ENCODE measurements at regions not wholly inside any gene's neighbourhood (a gene's known extent, or its start where the extent isn't known, plus 50 kb on each side); places are given as distances from the start of the nearest gene placed in this dataset.

DNA sequence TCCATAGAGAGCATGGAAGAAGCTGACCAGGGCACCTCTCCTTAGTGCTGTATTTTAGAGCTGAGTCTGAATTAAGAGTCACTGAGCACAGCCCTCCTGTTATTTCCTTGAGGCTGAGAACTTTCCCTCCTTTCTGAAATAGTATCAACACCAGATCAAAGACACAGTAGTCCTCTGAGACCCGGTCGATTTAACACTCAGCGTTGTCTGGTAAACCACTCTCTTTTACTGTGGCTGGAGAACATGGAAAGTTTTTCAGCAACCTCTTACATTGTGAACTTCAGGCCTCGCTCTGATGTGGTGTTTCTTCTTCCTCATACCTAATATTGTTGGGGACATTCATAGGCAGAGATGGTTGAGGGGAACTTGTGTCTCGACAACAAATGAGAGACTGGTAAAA lies 202.0 kb upstream of the MTPN start:
- Histone ChIP-seq H3K9ac (replicated peaks; ENCODE audit: extremely low read depth, insufficient read depth, low read length) (no peak overlapping the region), H3K4me2 (ENCODE audit: insufficient read depth, low read length) (no peak overlapping the region), H4K20me1 (replicated peaks; ENCODE audit: control insufficient read depth, extremely low read depth, insufficient read depth, low read length) (no peaks in the 10 kb centered on the region), H3K4me1 (ENCODE audit: control insufficient read depth, extremely low read depth, insufficient read depth, low read length) (no peaks in the 10 kb centered on the region), H3K4me3 (replicated peaks in 1 of 3; ENCODE audit: insufficient read depth in 1 of 3, low read depth in 1 of 3, low read length in 3 of 3) (no peak overlapping the region), H3K9me3 (replicated peaks; ENCODE audit: control insufficient read depth, insufficient read depth, low read length) (no peaks in the 10 kb centered on the region), H3K79me2 (ENCODE audit: control insufficient read depth, insufficient read depth, low read length) (no peaks in the 10 kb centered on the region), H2AFZ (ENCODE audit: low read depth, low read length) (no peak overlapping the region), H3K27ac (ENCODE audit: insufficient read depth, low read depth, low read length) (no peak overlapping the region), H3K36me3 (ENCODE audit: control insufficient read depth in 2 of 2, extremely low read depth in 1 of 2, insufficient read depth in 2 of 2, low read length in 2 of 2) (no peaks in the 10 kb centered on the region), H3K9me1 (replicated peaks; ENCODE audit: control insufficient read depth, extremely low read depth, insufficient read depth, low read length) (no peaks in the 10 kb centered on the region), H3K27me3 (ENCODE audit: control insufficient read depth in 2 of 2, insufficient read depth in 2 of 2, low read length in 2 of 2) (no peaks in the 10 kb centered on the region)
- intact Hi-C loops (cut with micrococcal nuclease) (no loop called here), dilution Hi-C loops (cut with MboI; ENCODE audit: extremely low pct_ligation_motif_present, low sequenced_read_pairs) (no loop called here)
- no peak for TF ChIP-seq POLR2AphosphoS5 (IDR thresholded peaks at IDR 0.05; ENCODE audit: insufficient read depth, low read depth, low read length)
- TF ChIP-seq JUN (IDR thresholded peaks at IDR 0.05; ENCODE audit: borderline replicate concordance, insufficient read depth, insufficient read length, low read depth) = no peak
- no peak for TF ChIP-seq MYC (IDR thresholded peaks at IDR 0.05; ENCODE audit: low read depth, low read length)
- no peak for TF ChIP-seq POLR2A (IDR thresholded peaks at IDR 0.05; ENCODE audit: low read depth, low read length)
- no peak for TF ChIP-seq FOS (IDR thresholded peaks at IDR 0.05; ENCODE audit: borderline replicate concordance, insufficient read depth, low read length)
- TF ChIP-seq CTCF (IDR thresholded peaks at IDR 0.05; ENCODE audit: extremely low read depth in 1 of 2, insufficient read depth in 1 of 2, low read depth in 1 of 2, low read length in 2 of 2) = no peak
- no peak for TF ChIP-seq EZH2 (IDR thresholded peaks at IDR 0.05; ENCODE audit: borderline replicate concordance, low read depth, low read length, severe bottlenecking)
- TF ChIP-seq MAX (IDR thresholded peaks at IDR 0.05; ENCODE audit: insufficient read depth, insufficient read length) = no peak
- DNase-seq (ENCODE audit: low read depth, low spot score) (no peak), FAIRE-seq (no peak)
- no TSS peak for BruUV-seq (replicated peaks)
- CTCF ChIA-PET = no interaction called here
- POLR2A ChIA-PET = no interaction called here

All from endothelial cell of umbilical vein (primary cell).